ENCODE measurements at regions not wholly inside any gene's neighbourhood (a gene's known extent, or its start where the extent isn't known, plus 50 kb on each side); places are given as distances from the start of the nearest gene placed in this dataset.
"Not testable (repeated sequence)": the region's sequence is repeated elsewhere in the genome, so short reads cannot be mapped to it uniquely, and the experiment has no call there.

- DNase-seq; H3K36me3 Mint-ChIP-seq (ENCODE audit: low read depth); H3K9me3 Mint-ChIP-seq; H3K4me1 Mint-ChIP-seq; H3K27ac Mint-ChIP-seq; H3K4me3 Mint-ChIP-seq; intact Hi-C loops (cut with micrococcal nuclease): not testable (repeated sequence)
- peaks cover 25% of the 10 kb centered on the region for H3K27me3 Mint-ChIP-seq
These were observed 97.1 kb downstream of the COPRS start for GRCh38 chr17:31761836-31762510.

GRCh38 chr17:31758646-31759045 is 100.4 kb downstream of the COPRS start:
- no peak overlapping the region for H3K4me3 Mint-ChIP-seq
- peaks cover 4% of the 10 kb centered on the region for H3K4me1 Mint-ChIP-seq
- no peaks in the 10 kb centered on the region for H3K36me3 Mint-ChIP-seq (ENCODE audit: low read depth)
- intact Hi-C loops (cut with micrococcal nuclease): no loop called here
- no peaks in the 10 kb centered on the region for H3K9me3 Mint-ChIP-seq
- DNase-seq: no peak
- H3K27ac Mint-ChIP-seq: no peak overlapping the region
- H3K27me3 Mint-ChIP-seq: peaks cover 20% of the 10 kb centered on the region

- H3K4me3 Mint-ChIP-seq: no peak overlapping the region
- H3K4me1 Mint-ChIP-seq: peaks cover 4% of the 10 kb centered on the region
- H3K27me3 Mint-ChIP-seq: peaks cover 14% of the 10 kb centered on the region
- no peak overlapping the region for H3K27ac Mint-ChIP-seq
- no peaks in the 10 kb centered on the region for H3K9me3 Mint-ChIP-seq
- no peaks in the 10 kb centered on the region for H3K36me3 Mint-ChIP-seq (ENCODE audit: low read depth)
- DNase-seq: no peak
- intact Hi-C loops (cut with micrococcal nuclease): no loop called here
These were observed 101.9 kb downstream of the COPRS start for GRCh38 chr17:31757097-31757496.

GRCh38 chr17:31754239-31754945 is 104.7 kb downstream of the COPRS start:
- no peak overlapping the region for H3K4me3 Mint-ChIP-seq
- no peaks in the 10 kb centered on the region for H3K9me3 Mint-ChIP-seq
- H3K27ac Mint-ChIP-seq: no peak overlapping the region
- DNase-seq: no peak
- no peaks in the 10 kb centered on the region for H3K4me1 Mint-ChIP-seq
- H3K27me3 Mint-ChIP-seq: peaks cover 7% of the 10 kb centered on the region
- no peaks in the 10 kb centered on the region for H3K36me3 Mint-ChIP-seq (ENCODE audit: low read depth)
- intact Hi-C loops (cut with micrococcal nuclease): no loop called here

GRCh38 chr17:31753011-31753410 is 106.0 kb downstream of the COPRS start:
- Mint-ChIP-seq H3K36me3 (ENCODE audit: low read depth) (no peaks in the 10 kb centered on the region), H3K4me3 (no peak overlapping the region), H3K27ac (no peak overlapping the region), H3K27me3 (peaks cover 2% of the 10 kb centered on the region), H3K9me3 (no peaks in the 10 kb centered on the region), H3K4me1 (no peaks in the 10 kb centered on the region)
- DNase-seq: no peak
- intact Hi-C loops (cut with micrococcal nuclease): no loop called here

GRCh38 chr17:31752584-31752983 is 106.5 kb downstream of the COPRS start:
- Mint-ChIP-seq H3K9me3 (no peaks in the 10 kb centered on the region), H3K4me1 (no peaks in the 10 kb centered on the region), H3K36me3 (ENCODE audit: low read depth) (no peaks in the 10 kb centered on the region), H3K27ac (no peak overlapping the region), H3K4me3 (no peak overlapping the region), H3K27me3 (peaks cover 5% of the 10 kb centered on the region)
- no peak for DNase-seq
- intact Hi-C loops (cut with micrococcal nuclease): no loop called here

GRCh38 chr17:31750578-31750977 is 108.5 kb downstream of the COPRS start:
- Mint-ChIP-seq H3K4me3 (no peak overlapping the region), H3K9me3 (no peaks in the 10 kb centered on the region), H3K4me1 (no peaks in the 10 kb centered on the region), H3K27me3 (peaks cover 7% of the 10 kb centered on the region), H3K27ac (no peak overlapping the region), H3K36me3 (ENCODE audit: low read depth) (no peaks in the 10 kb centered on the region)
- intact Hi-C loops (cut with micrococcal nuclease): no loop called here
- no peak for DNase-seq

GRCh38 chr17:31748881-31749280 is 110.2 kb downstream of the COPRS start:
- peaks cover 19% of the 10 kb centered on the region for H3K27me3 Mint-ChIP-seq
- H3K9me3 Mint-ChIP-seq: no peaks in the 10 kb centered on the region
- no peaks in the 10 kb centered on the region for H3K36me3 Mint-ChIP-seq (ENCODE audit: low read depth)
- intact Hi-C loops (cut with micrococcal nuclease): no loop called here
- H3K4me3 Mint-ChIP-seq: no peak overlapping the region
- no peak for DNase-seq
- peaks cover 2% of the 10 kb centered on the region for H3K4me1 Mint-ChIP-seq
- no peak overlapping the region for H3K27ac Mint-ChIP-seq

GRCh38 chr17:31746884-31747495 is 112.1 kb downstream of the COPRS start:
- Mint-ChIP-seq H3K4me1 (peaks cover 2% of the 10 kb centered on the region), H3K9me3 (no peaks in the 10 kb centered on the region), H3K4me3 (no peak overlapping the region), H3K36me3 (ENCODE audit: low read depth) (no peaks in the 10 kb centered on the region), H3K27me3 (peaks cover 33% of the 10 kb centered on the region), H3K27ac (no peak overlapping the region)
- DNase-seq: no peak
- intact Hi-C loops (cut with micrococcal nuclease): no loop called here

- peaks cover 36% of the 10 kb centered on the region for H3K27me3 Mint-ChIP-seq
- H3K4me3 Mint-ChIP-seq: no peak overlapping the region
- intact Hi-C loops (cut with micrococcal nuclease): no loop called here
- no peak overlapping the region for H3K27ac Mint-ChIP-seq
- H3K4me1 Mint-ChIP-seq: peaks cover 2% of the 10 kb centered on the region
- H3K36me3 Mint-ChIP-seq (ENCODE audit: low read depth): no peaks in the 10 kb centered on the region
- DNase-seq: no peak
- H3K9me3 Mint-ChIP-seq: no peaks in the 10 kb centered on the region
These were observed 113.0 kb downstream of the COPRS start for GRCh38 chr17:31745964-31746600.

GRCh38 chr17:31744511-31744951 is 114.5 kb downstream of the COPRS start:
- peaks cover 2% of the 10 kb centered on the region for H3K4me1 Mint-ChIP-seq
- DNase-seq: no peak
- no peak overlapping the region for H3K27ac Mint-ChIP-seq
- H3K4me3 Mint-ChIP-seq: no peak overlapping the region
- intact Hi-C loops (cut with micrococcal nuclease): no loop called here
- H3K36me3 Mint-ChIP-seq (ENCODE audit: low read depth): no peaks in the 10 kb centered on the region
- H3K27me3 Mint-ChIP-seq: peaks cover 44% of the 10 kb centered on the region
- H3K9me3 Mint-ChIP-seq: no peaks in the 10 kb centered on the region

GRCh38 chr17:31743797-31744196 is 115.2 kb downstream of the COPRS start:
- Mint-ChIP-seq H3K4me3 (no peak overlapping the region), H3K4me1 (peaks cover 2% of the 10 kb centered on the region), H3K27ac (no peak overlapping the region), H3K36me3 (ENCODE audit: low read depth) (no peaks in the 10 kb centered on the region), H3K9me3 (no peaks in the 10 kb centered on the region), H3K27me3 (peaks cover 45% of the 10 kb centered on the region)
- DNase-seq: no peak
- intact Hi-C loops (cut with micrococcal nuclease): no loop called here

GRCh38 chr17:31741371-31741770 is 117.7 kb downstream of the COPRS start:
- H3K27ac Mint-ChIP-seq: no peak overlapping the region
- H3K9me3 Mint-ChIP-seq: no peaks in the 10 kb centered on the region
- no peak overlapping the region for H3K4me3 Mint-ChIP-seq
- H3K27me3 Mint-ChIP-seq: peaks cover 45% of the 10 kb centered on the region
- H3K4me1 Mint-ChIP-seq: peaks cover 2% of the 10 kb centered on the region
- no peak for DNase-seq
- no peaks in the 10 kb centered on the region for H3K36me3 Mint-ChIP-seq (ENCODE audit: low read depth)
- intact Hi-C loops (cut with micrococcal nuclease): no loop called here

GRCh38 chr17:31740611-31741082 is 118.4 kb downstream of the COPRS start:
- Mint-ChIP-seq H3K9me3 (no peaks in the 10 kb centered on the region), H3K27ac (no peak overlapping the region), H3K4me3 (no peak overlapping the region), H3K27me3 (peaks cover 40% of the 10 kb centered on the region), H3K36me3 (ENCODE audit: low read depth) (no peaks in the 10 kb centered on the region), H3K4me1 (peaks cover 2% of the 10 kb centered on the region)
- intact Hi-C loops (cut with micrococcal nuclease): no loop called here
- no peak for DNase-seq

Measured in activated CD4-positive, alpha-beta T cell treated with anti-CD3 and anti-CD28 coated beads, Interleukin-2, amount 10 ng/mL, durations not matched to agents 24 days and 14 days (primary cell).